Upper lobe of left lung (tissue), 4 donors: ENCODE measurements at regions not wholly inside any gene's neighbourhood (a gene's known extent, or its start where the extent isn't known, plus 50 kb on each side); places are given as distances from the start of the nearest gene placed in this dataset.

Experiments
- CTCF ChIP-seq, 6 experiments: fragments of 450-650 bp in 4 of 6; fragments of 200-600 bp in 2 of 6; sonication (generic) in 2 of 6; IDR thresholded peaks; one replicate each; pipeline ENCODE4 v1.5.1; 2016 to 2019; ENCODE audit warnings: antibody characterized with exemption in 6 of 6
- EP300 ChIP-seq, 4 donors: sonication (generic); formaldehyde crosslinking; IDR thresholded peaks; one replicate each; pipeline ENCODE4 v1.5.1; 2017; ENCODE audit warnings: antibody characterized with exemption in 4 of 4, control low read depth in 2 of 4
- POLR2A ChIP-seq, 4 donors: fragments of 450-650 bp; IDR thresholded peaks; one replicate each; pipeline ENCODE4 v1.5.1; 2016 to 2017; ENCODE audit warnings: antibody characterized with exemption in 4 of 4, mild to moderate bottlenecking in 2 of 4
- POLR2AphosphoS5 ChIP-seq, 2 donors: sonication (generic); formaldehyde crosslinking; IDR thresholded peaks; one replicate each; pipeline ENCODE4 v1.5.1; 2017; ENCODE audit warnings: antibody characterized with exemption in 2 of 2

GRCh38 chr5:162911873-162912272 lies 525.5 kb upstream of the CCNG1 start:
- TF ChIP-seq CTCF (IDR thresholded peaks at IDR 0.05) = no peak
- TF ChIP-seq POLR2AphosphoS5 (IDR thresholded peaks at IDR 0.05) = no peak
- no peak for TF ChIP-seq POLR2A (IDR thresholded peaks at IDR 0.05)
- TF ChIP-seq EP300 (IDR thresholded peaks at IDR 0.05) = no peak
